COLO668 (cell line): ENCODE measurements at regions not wholly inside any gene's neighbourhood (a gene's known extent, or its start where the extent isn't known, plus 50 kb on each side); places are given as distances from the start of the nearest gene placed in this dataset.
"Not testable (repeated sequence)": the region's sequence is repeated elsewhere in the genome, so short reads cannot be mapped to it uniquely, and the experiment has no call there.

ENCODE experiments used
- DNase-seq: peaks from one replicate; lab custom pipeline; 2025; ENCODE audit not compliant: unreplicated experiment; lab: John Stamatoyannopoulos, UW

GRCh38 chr16:10232757-10233156 is 50.5 kb upstream of the GRIN2A start:
- DNase-seq, result no peak

DNA sequence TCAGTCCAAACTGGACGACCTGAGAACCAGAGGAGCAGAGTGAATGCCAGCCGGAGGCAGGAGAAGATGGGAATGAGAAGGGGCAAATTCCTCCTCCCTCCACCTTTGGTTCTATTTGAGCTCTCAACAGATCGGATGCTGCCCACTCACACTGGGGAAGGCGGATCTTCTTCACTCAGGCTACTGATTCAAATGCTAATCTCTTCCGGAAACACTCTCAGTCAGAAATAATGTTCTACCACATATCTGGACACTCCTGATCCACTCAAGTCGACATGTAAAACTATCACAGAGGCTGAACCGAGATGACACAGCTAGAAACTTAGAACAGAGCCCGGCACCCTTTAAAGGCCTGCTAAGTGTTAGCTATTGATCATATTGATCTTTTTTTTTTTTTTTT is 57.4 kb upstream of the GRIN2A start:
- no peak for DNase-seq

GRCh38 chr16:10240854-10241613 is 58.8 kb upstream of the GRIN2A start:
- DNase-seq, result no peak

GRCh38 chr16:10242097-10242496 is 59.9 kb upstream of the GRIN2A start:
- no peak for DNase-seq

GRCh38 chr16:10242916-10243315 is 60.7 kb upstream of the GRIN2A start:
- no peak for DNase-seq

DNA sequence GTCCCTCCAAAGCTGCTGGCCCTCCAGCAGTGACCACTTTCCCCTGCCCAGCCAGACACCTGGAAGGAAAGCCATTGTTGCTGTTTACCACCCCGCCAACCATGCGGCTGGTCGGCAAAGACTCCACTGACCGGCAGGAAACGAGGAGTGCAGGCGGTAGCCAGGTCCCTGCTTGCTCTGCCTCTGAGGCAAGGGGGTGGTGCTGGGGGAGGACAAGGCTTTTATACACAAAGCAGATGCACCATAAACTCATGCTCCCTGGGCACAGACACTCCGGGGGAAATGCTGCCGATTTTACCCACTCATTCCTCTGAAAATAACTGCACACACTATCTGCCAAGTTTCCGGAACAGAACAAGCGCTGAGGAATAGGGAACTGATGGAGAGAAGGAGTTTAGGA is 62.8 kb upstream of the GRIN2A start:
- no peak for DNase-seq

DNA sequence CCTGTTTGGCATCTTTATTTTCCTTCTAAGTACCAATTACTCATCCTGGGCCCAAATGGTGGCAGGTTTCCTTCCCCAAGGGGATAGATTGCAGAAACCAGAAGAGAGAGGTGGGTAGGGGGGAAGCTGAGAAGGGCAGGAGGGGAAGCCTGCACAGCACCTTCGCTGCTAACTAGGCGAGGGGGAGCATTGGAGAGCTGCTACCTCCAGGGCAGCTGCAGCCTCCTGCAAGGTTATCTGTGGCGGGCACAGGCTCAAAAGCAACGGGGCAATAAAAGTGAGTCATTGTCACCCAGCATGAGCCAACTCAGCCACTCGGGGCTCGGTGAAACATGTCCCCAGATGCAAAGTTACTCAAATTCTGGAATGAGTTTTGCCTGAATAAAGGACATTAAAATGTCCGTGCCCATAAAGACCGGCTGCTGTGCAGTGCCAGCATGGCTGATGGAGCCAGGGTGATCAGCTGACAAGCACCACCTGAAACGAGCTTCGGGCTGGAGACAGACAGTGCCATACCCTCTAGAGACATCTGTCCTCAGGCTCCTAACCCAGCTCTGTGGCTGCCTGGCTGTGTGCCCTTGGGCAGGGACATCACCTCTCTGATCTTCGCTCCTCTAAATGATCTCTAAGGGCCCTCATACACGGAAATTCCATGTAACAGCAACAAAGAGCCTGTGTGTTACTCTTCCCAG is 68.1 kb upstream of the GRIN2A start:
- no peak for DNase-seq

GRCh38 chr16:10252155-10252554 is 69.9 kb upstream of the GRIN2A start:
- no peak for DNase-seq

- no peak for DNase-seq
These were observed 71.2 kb upstream of the GRIN2A start for GRCh38 chr16:10253409-10253808.

DNA sequence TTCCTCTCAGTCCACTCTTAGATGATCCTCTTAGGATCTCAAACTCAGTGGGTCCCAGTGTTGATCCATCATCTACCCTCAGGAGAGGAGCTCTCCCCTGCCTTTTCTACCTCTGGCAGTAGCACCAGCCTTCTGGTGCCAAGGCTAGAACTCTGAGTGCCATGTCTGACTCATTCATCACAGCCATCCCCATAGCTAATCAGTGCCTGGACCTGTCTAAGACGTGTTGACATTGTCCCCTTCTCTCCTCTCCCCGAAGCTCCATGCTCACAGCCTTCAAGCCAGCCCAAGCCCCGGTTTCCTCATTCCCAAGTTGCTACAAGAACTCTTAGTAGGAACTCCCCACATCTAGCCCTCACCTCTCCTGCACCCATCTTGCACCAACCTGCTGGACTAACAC is 73.5 kb upstream of the GRIN2A start:
- DNase-seq, result no peak

DNA sequence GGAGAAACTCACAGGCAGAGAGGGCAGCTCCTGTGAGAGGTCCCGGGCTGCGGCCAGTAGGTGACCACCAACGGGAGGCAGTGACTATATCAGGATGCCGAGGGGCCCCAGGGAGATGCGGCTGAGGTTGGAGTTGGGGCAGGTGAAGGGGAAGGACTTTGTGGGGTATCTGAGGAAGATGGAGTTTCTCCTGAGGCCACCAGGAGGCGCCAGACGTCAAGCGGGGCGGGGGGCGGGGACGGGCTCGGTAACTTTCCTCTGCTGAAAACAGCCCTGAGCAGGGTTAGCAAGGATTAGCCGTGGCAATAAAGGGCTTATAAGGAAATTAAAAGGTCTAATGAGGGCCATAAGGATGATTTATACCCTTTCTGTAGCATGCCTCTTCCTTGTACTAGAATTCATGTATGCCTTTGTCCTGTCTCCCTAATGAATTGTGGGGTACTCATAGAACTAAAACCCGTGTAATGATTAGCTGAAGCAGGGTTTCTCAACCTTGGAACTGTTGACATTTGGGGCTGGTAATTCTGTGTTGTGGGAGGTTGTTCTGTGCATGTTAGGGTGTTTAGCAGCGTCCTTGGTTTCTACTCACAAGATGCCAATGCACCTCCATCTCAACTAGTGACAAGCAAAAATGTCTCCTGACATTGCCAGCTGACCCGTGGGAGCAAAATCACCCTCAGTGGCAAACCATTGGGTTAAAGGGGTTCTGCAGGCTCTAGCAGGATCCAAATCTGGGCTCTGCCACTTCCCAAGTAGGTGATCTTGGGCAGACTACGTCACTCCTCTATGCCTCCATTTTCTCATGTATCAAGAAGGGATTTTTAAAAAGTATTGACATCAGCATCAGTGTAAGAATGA is 74.8 kb upstream of the GRIN2A start:
- DNase-seq, result peak; percentile 29

GRCh38 chr16:10257642-10258251 is 75.5 kb upstream of the GRIN2A start:
- DNase-seq, result not testable (repeated sequence)

DNA sequence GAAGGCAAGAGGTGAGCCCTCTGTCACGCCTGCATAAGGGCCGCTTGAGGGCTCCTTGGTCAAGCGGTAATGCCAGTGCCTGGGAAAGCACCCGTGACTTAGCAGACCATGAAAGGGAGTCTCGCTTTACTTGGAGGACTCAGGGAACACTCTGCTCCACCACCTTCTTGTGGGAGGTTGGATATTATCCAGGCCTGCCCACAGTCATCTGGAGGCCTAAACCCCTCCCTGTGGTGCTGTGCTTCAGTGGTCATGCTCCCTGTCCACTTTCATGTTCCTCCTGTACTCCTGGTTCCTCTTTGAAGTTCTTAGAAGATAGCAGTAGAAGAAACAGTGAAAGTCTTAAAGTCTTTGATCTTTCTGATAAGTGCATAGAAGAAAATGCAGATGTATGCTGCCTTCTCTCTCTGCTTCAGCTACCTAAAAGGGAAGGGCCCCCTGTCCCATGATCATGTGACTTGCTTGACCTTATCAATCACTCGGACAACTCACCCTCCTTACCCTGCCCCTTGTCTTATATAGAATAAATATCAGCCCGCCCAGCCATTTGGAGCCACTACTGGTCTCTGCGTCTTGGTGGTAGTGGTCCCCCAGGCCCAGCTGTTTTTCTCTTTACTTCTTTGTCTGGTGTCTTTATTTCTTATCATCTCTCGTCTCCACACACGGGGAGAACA is 76.8 kb upstream of the GRIN2A start:
- not testable (repeated sequence) for DNase-seq

GRCh38 chr16:10261077-10261476 is 78.8 kb upstream of the GRIN2A start:
- DNase-seq, result no peak

- not testable (repeated sequence) for DNase-seq
These were observed 79.3 kb upstream of the GRIN2A start for GRCh38 chr16:10261526-10261925.

GRCh38 chr16:10262377-10263132 is 80.3 kb upstream of the GRIN2A start:
- DNase-seq, result no peak

- DNase-seq, result no peak
These were observed 83.8 kb upstream of the GRIN2A start for GRCh38 chr16:10265770-10266615.

DNA sequence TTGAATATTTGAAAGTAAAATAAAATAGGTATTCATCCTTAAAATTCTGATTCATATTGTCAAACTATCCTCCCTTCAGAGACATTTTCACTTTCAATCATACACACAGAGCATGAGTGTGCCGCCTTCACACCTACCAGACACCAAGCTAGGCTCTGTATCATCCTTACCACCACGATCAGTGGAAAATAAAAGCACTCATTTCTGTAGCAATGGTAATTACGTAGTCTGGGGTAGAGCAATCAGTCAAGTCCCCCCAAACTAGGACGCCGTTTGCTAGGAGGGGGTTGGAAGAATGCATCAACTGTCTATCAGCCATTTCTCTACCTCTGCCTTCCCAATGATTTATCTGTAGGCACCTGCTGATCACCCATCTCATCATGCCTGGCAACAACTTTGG is 84.6 kb upstream of the GRIN2A start:
- DNase-seq, result no peak

DNA sequence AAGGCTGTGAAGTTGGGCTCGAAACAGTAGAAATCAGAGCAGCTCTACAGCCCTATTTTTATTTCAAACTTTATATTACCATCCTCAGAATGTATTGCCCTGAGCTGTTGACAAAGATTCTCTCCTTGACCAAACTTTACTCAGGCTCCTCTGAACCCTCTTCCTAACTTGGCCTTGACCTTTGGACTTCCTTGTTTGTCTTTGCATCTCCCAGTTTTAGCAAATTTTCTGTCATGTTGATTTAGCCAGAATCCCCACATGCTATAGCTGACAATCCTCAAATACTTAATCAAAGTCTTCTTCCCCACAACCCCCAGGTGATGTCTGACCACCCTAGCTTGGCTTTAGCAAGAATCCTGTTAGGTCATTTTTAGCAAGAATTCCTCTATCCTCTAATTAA is 87.4 kb upstream of the GRIN2A start:
- DNase-seq, result no peak
